Endothelial cell of hepatic sinusoid (primary cell): ENCODE measurements at regions not wholly inside any gene's neighbourhood (a gene's known extent, or its start where the extent isn't known, plus 50 kb on each side); places are given as distances from the start of the nearest gene placed in this dataset.

Source experiments
- in situ Hi-C: cut with HindIII; loops from 2 replicates; pipeline ENCODE4 v1.10.0; 2017; ENCODE audit warnings: low sequenced_read_pairs

DNA sequence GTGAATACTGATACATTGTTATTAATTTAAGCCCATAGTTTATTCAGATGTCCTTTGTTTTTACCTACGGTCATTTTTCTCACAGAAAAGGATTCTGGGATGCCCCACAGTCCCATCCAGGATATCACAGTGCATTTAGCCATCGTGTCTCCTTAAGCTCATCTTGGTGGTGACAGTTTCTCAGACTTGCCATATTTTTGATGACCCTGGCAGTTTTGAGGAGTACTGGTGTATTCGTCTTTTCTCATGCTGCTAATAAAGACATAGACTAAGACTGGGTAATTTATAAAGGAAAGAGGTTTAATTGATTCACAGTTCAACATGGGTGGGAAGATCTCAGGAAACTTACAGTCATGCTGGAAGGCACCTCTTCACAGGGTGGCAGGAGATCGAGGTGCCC, 295.9 kb upstream of the CDH4 start:
- in situ Hi-C loops: no loop called here

DNA sequence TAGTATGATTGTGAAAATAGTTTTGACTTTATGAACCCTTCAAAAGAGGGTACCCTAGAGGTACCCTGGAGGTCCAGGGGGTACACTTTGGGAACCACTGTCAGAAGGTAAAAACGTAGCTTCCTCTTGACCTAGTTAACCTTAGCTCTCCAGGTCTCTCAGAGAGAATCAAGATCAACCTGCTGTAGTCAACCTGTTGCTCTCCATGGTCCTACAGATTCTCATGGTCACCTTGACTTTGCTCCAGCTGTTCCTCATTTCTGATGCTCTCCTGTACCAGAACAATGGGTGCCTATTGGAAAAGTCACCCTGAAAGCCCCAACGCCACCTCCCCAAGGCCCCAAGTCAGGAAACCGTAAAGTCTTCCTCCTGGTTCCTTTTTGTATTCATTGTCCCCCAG, 294.4 kb upstream of the CDH4 start:
- in situ Hi-C loops: no loop called here

DNA sequence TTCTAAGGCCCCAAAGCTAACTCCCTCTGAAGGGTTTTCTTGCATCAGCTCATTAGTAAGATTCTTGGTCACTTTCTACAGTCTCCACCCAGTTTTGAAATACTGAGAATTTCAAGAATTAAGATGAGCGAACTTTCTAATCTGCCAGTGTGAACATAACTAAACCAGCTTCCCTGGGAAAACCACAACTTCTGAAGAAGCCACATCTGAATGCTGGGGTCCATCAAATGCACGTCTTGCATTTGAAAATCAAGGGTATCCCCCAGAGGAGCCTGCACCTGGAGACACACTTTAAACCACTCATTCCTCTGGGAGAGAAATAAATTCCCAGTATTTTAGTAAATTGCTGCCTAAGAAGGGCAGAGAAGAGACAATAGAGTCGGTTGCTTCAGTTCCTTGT, 292.1 kb upstream of the CDH4 start:
- in situ Hi-C loops: no loop called here

- in situ Hi-C loops: no loop called here
Measured at GRCh38 chr20:60960500-60960899, 291.6 kb upstream of the CDH4 start.

- in situ Hi-C loops: no loop called here
Measured at GRCh38 chr20:60961551-60961950, 290.5 kb upstream of the CDH4 start.

DNA sequence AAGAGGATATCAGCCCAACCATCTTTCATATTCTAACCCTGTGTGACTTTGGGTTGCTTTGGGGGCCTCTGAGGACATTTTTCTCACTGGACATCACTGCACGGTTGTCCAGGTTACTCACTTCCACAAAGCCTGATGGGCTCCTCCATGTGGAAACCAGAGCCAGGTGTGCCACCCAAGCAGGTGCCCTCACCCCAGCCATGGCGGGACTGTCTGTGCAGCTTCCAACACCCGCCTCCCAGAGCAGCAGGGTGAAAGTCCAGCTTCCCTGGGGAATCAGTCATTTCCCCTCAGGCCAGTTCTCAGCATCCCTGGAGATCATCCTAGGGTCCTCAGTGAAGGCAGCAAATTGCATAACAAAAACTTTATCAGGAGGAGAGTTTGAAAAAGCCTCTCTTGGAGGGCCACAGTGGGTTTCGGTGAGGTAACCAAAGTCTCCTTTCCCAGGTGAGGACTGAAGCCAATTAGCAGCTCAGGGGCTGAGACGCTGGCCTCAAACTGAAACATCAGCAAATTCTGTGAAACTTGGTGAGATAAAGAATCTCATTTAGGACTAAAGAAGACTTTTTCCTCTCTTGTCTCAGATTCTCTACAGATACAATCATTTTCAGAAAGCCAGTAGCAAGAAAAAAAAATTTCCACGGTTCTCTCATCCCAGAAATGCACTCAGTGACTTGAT, 289.6 kb upstream of the CDH4 start:
- in situ Hi-C loops: no loop called here

GRCh38 chr20:60963146-60963545, 288.9 kb upstream of the CDH4 start:
- in situ Hi-C loops: no loop called here

DNA sequence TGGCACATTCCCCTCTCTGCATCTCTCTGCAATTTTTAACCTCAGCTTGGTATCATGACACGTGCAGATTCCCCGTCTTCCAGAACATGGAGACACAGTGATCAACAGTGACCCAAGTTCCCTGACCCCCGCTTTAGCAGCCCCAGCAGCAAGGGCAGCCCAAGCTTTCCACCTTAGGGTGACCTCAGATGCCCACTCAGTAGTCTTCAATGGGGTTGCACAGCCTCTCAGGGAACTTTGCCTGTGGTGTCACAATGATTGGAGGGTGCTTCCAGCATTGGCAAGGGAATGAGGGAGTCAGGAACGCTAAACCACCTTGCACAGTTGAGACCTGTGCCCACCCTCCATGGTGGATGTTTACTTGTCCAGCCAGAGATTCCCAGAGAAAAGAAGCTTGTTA, 287.1 kb upstream of the CDH4 start:
- in situ Hi-C loops: no loop called here

GRCh38 chr20:60966031-60966430, 286.0 kb upstream of the CDH4 start:
- in situ Hi-C loops: no loop called here

- in situ Hi-C loops: no loop called here
Measured at GRCh38 chr20:60966766-60967165, 285.3 kb upstream of the CDH4 start.

GRCh38 chr20:60967431-60968316, 284.4 kb upstream of the CDH4 start:
- in situ Hi-C loops: no loop called here

DNA sequence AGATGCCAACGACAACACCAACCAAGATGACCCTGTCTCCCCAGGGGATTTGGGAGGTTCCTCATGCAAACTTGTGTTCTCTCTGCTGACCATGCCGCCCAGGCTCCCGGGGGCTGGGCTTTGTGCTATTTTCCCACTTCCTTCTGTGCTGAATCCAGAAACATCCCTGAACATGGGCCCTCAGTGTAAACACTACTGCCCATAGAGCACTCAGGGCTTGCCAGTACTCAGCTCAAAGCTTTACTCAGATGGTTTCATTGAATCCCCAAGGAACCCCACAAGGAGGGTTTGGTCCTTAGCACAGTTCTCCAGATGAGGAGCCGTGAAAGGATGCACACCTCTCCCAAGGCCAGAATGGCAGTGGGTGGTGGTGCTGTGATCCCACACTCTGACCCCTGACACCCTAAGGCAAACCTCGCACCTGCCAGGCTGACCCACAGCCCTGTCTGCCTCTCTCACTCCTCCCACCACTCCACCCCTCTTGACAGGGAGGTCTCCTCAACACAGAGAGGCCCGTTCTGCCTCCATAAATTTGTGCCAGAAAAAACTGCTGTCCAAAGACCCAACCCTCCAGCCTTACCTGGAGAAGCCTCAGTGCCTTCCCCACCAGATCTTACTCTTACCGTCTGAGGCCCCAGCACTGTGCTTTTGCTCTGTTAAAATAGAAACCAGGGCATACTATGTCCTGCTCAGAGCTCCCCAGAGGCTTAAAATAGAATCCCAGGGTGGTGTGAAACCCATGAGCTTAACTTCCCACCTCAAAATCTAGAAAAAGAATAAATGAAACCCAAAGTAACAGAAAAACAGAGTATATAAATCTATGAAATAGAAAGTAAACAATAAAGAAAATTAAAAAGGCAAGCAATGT, 283.0 kb upstream of the CDH4 start:
- in situ Hi-C loops: no loop called here

DNA sequence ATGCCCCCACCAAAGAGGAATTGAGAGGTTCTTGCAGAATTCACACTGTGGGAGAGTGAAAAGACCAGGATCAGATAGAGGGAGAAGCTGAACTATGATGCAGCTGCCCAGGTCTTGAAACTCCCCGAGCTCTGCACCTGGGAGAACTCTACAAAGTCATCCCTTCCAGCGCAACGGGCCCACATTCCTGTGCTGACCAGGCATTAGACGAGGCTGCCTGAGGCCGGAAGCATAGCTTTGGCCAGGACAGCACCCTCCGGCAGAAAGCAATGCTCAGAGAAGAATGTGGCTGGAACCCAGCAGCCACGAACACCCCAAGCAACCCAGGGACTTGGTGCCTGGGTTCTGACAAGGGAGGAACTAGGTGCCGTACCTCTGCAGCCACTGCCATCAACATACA, 281.5 kb upstream of the CDH4 start:
- in situ Hi-C loops: no loop called here

GRCh38 chr20:60974022-60974421, 278.0 kb upstream of the CDH4 start:
- in situ Hi-C loops: no loop called here

GRCh38 chr20:60974441-60974945, 277.6 kb upstream of the CDH4 start:
- in situ Hi-C loops: no loop called here

- in situ Hi-C loops: no loop called here
Measured at GRCh38 chr20:60976139-60976538, 275.9 kb upstream of the CDH4 start.

DNA sequence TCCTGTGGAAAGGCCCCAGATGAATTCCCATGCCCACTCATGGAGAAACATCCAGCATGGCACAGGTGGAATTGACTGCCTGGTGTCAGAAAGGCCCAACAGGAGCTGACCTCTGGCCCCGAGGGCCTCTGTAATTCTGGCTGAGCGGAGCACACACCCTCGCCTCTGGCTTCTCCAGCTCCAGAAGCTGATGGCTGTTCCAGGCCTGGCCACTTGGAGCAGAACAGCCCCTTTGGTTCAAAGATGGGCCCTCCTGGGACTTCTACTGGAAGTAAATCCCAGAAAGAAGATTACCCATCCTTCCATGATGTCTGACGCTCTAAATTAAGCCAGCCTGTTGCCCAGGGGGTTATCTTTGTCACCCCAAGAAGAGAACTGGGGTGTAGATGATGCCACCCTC, 275.1 kb upstream of the CDH4 start:
- in situ Hi-C loops: no loop called here

GRCh38 chr20:60977901-60978300, 274.2 kb upstream of the CDH4 start:
- in situ Hi-C loops: no loop called here

- in situ Hi-C loops: loop anchor here (5.0 kb wide), 1 partner anchor 88 kb away; no protein-coding TSS in a partner anchor
Measured at GRCh38 chr20:60984666-60985065, 267.4 kb upstream of the CDH4 start.

GRCh38 chr20:60986506-60987156, 265.4 kb upstream of the CDH4 start:
- in situ Hi-C loops: no loop called here

- in situ Hi-C loops: no loop called here
Measured at GRCh38 chr20:60990061-60990460, 262.0 kb upstream of the CDH4 start.
